Pons (tissue), 1 donor: ENCODE measurements at regions not wholly inside any gene's neighbourhood (a gene's known extent, or its start where the extent isn't known, plus 50 kb on each side); places are given as distances from the start of the nearest gene placed in this dataset.

Experiments
- DNase-seq: peaks from one replicate; pipeline ENCODE4 v3.0.0-alpha.2; 2016; ENCODE audit warnings: low spot score

GRCh38 chr12:94062796-94063635 is 85.4 kb upstream of the PLXNC1 start:
- DNase-seq, result no peak

DNA sequence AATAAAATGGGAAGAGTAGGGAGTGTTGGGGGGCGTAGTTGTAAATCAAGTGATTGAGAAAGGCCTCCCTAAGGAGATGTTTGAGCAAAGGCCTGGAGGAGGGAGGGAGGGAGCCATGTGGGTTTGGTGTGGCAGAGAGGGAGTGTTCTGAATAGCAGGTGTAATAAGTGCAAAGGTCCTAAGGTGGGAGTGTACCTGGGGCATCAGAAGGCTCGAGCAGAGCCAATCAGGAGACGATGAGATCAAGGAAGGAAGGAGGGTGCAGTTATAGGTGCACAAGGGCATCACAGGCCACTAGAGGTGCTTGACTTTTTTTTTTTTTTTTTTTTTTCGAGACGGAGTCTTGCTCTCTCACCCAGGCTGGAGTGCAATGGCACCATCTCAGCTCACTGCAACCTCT is 77.9 kb upstream of the PLXNC1 start:
- no peak for DNase-seq

DNA sequence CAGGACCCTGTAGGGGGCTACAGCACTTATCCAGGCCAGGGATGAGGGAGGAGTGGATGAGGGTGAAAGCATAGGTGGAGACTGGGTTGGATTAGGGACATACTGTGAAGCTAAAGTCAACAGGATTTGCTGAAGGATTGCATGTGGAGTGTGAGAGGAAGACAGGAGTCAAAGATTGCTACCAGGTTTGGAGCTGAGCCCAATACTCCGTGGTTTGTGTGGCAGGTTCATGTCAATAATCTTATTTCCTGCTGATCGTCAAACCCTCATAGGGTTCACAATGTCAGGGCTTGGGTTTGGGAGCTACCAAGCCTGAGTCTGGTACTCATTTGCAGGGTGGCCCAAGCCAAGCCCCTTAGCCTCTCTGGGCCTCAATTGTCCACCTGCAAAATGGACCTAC is 77.1 kb upstream of the PLXNC1 start:
- DNase-seq, result no peak

DNA sequence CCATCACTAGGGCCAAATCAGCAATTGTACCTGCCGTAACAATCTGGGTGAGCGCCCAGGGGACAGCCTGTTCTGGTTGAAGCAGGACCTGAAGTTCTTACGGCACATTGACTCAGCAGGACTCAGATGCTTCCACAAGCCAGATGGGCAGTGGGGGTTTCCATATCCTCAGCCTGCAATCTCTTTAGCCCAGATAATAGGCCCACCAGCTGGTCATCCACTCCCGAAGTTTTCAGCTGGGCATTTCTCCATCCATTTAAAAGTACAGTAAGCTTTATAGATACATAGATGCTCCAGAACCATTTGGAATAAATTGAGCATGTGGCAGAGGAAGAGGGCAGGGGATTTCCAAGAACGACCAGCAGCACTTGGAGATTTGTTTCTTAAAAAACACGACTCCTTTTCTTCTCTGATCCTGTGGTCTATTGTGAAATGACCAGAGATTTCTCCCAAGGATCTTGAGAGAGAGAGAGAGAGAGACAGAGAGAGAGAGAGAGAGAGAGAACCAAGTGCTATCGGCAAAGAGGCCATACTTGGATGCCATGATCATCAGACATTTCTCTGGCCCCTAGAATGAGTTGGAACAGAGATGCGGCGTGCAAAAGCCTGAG is 74.8 kb upstream of the PLXNC1 start:
- DNase-seq, result no peak

DNA sequence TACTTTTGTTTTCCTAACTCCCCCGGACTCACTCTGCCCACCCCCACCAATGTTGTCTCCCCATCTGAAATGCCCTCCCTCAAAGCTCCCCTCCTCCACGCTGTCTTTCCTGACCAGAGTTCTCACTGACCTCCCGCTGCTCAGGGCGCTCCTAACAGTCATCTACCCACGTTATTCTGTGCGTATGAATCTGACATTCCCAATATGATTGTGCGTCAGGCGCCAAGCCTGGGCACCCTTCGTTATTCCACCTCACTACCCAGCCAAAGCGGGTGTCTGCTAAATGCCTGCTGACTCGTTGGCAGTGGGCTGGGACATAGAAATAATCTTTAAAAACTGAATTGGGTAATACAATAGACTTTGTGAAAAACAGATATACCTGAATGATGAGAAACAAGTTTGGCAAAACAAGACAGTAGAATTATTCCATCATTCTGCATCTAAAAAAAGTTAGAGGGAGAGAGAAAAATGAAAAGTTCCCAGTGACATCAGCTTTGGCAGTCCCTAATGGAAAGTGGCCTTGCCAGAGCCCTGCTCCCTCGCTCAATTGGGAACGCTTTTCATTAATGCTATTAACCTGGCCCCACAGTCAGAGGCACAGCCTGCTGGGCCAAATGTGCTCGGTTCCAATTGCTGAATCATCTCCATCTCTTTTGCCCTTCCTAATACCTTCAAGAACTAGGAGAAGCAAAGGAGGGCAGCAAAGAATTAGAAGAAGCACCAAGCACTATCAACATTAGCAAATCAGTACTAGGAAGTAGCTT is 74.0 kb upstream of the PLXNC1 start:
- DNase-seq, result peak; percentile 46

DNA sequence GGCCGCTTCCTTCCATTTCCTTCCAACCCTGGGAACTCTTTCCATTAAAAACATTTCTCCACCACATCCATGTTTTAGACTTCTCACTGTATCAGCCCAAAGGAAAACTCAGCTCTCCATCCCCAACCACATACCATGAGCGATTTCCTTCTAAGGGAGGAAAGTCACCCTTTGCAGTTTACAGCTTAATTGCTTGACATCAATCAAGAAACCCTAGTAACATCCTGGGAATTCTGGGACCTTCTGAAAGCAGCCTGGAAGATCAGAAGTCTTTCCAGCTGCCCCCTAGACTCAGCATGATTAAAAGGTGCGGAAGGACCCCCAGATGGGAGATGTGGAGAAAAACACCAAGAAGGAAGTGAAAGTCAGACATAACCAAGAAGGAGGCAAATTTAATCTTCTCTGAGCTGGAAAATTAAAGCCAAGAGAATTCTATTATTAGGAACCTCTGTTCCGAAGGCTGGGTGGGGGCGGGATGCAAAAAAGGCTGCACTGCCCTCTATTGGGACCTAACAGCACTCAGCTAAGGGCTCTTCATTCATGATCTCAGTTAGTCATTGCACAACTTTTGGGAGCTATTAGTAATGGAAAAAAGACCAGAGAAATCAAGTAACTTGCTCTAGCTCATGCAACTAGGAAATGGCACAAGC is 73.3 kb upstream of the PLXNC1 start:
- DNase-seq, result peak; percentile 32

- no peak for DNase-seq
These were observed 71.2 kb upstream of the PLXNC1 start for GRCh38 chr12:94077209-94077608.

DNA sequence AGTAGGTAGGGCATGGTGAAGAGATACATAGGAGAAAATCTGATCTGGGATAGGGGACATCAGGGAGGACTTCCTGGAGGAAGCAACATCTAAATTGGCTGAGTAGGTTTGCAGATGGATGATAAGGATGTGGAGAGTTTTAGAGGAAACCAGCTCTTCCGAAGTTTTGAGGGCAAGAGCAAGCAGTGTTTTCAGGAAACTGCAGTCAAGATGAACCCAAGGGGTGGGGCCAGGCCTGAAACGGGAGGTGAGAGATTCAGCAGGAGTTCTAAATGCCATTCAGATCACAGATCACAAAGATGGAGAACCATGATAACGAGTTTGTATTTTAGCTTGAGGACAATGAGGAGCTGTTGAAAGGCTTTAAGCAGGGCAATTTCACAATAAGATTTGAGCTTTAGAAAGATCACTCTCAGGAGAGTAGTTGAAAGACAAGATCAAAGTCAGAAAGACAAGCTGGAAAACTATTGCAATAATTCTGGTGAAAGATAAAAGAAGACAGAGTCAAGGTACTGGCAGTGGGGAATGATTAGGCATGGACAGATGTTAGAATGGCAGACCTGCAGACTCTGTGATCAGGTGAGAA is 70.1 kb upstream of the PLXNC1 start:
- no peak for DNase-seq

DNA sequence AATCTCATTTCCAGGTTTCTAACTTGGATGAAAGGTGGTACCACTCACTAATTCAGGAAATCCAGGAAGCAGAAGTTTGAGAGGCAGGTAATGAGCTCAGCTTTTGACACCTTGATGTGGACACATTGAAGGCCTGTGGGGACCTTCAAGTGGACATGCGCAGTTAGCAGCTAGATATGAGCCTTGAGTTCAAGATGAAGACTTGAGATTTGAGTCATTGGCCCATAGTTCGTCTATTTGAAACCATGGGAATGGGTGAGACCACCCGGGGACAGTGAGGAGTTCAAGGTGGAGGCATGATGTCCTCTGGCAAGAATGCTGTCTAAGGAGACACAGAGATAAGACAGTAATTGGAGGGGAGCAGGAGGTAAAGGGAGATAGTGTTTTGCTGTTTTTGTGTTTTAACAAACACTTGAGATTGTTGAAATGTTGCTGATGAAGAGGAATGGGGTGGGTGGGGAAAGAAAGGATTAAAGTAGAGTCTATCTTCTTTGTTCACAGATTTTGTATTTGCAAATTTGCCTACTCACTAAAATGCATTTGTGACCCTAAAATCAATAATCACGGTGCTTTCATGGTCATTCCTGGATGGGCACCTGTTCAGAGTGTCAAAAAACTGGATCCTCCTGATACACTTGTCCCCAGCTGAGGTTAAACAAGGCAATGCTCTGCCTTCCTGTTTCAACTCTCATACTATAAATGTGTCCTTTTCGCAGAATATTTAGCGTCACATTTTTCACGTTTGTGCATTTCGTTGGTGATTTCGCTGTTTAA is 69.5 kb upstream of the PLXNC1 start:
- no peak for DNase-seq

DNA sequence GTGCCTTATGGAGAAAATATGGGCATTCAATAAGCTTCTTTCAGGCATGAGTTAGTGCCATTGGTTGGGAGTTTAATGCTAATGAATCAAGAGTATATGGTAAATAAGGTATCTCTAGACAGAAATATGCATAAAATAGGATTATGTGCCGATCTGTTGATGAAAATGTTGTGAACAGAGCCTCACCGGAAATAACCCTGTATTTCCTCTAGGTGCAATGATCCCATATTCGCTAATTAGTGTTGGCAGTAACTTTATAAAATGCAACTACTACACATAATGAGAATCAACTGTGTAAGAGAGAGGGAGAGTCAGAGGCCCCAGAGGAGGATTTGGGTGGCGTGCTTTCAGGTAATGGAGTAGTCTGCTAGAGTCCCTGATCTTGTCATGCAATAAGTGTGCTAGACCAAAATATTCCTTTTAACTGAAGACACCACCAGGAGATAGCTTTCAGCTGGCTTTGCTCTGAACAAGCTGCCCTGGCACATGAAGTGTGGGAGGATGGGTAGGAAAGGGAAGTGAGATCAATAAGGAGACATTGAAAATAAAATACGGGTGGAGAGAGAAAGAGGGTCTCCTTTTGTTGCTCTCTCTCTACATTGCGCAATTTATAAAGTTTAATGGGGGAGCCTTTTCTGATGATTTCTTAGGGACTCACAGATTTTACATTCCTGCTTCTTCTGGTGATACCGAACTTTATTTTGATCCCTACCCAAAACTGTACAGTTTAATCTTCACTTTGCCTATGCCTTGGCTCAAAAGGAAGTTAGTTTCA is 68.6 kb upstream of the PLXNC1 start:
- no peak for DNase-seq

- no peak for DNase-seq
These were observed 67.9 kb upstream of the PLXNC1 start for GRCh38 chr12:94080341-94081009.

DNA sequence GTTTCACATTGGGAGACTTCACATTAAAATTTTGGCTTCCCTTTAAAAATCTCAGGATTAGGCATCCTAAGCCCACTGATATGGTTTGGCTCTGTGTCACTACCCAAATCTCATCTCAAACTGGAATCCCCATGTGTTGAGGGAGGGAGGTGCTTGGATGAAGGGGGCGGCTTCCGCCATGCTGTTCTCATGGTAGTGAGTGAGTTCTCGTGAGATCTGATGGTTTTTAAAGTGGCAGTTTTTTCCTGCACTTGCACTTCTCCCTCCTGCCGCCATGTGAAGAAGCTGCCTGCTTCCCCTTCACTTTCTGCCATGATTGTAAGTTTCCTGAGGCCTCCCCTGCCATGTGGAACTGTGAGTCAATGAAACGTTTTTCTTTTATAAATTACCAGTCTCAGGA is 65.7 kb upstream of the PLXNC1 start:
- DNase-seq, result no peak

DNA sequence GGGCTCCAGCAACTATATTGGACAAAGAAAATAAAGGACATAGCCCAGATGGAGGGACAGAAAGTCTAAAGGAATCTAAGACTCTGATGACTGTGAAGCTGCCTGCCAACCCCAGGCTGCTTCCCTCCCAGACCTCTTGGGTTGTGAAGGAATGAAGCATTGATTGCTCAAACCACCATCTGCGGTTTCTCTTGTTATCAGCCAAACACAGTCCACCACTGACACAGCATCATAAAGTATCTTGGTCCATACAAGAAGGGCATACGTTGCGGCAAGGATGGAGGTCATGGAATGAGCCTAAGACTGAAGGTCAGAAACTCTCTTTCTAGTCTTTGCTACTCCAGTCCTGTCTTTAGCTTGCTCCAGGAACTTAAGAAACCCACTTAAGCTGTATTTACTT is 58.5 kb upstream of the PLXNC1 start:
- no peak for DNase-seq

DNA sequence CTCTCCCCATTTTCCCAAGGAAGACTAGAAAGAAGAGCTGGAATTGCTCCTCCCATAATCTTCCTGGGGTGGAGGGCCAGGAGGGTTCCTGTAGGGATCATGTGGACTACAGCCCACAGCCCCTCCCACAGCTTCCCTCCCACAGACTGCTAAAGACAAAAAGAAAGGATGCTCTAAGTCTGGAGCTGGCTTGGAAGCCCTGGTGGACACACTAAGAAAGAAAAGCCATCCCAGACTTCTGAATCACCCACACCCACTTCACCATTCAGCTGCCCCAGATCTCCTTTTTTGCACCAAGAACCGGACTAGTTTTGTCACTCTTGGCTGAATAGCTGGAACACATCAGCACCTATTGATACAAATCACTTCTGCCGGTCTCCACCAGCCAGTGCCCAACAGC is 56.8 kb upstream of the PLXNC1 start:
- no peak for DNase-seq

DNA sequence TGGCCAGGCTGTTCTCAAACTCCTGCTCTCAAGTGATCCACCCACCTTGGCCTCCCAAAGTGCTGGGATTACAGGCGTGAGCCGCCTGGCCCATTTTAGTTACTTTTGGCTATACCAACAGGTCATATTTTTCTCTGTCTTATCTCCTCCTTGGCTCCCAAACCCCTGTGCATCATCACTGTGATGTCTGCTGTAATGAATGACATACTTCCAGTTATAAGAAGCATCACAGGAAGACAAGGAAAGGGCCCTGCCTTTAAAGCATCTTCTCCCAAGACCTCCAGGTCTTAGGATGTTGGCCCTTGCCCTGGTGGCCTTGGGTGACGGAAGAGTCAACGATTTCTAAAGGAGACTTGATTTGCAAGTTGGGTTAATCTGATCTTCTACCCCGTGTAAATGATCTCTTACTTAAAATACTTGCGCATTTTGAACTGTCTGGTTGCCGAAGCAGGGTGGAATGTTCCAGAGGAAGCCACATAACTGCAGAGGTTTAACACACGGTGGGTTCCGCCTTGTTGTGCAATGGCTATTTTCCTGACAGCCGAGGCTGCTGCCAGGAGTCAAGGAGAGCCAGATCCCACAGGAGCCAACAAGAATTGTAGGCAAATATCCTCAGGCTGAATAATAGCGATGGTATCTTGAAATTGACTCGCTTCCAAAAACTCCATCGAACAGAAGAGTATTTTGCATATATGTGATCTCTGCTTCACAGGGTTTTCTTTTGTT is 55.7 kb upstream of the PLXNC1 start:
- DNase-seq, result no peak

DNA sequence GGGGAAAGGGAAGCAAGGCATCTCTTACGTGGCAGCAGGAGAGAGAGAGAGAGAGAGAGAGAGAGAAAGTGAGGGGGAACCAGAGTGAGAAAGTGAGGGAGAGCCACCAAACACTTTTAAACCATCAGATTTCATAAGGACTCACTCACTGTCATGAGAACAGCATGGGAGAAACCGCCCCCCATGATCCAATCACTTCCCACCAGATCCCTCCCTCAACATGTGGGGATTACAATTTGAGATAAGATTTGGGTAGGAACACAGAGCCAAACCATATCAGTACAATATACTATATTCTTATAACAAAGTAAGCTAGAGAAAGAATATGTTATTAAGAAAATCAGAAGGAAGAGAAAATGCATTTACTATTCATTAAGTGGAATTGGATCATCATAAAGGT is 53.7 kb upstream of the PLXNC1 start:
- no peak for DNase-seq

DNA sequence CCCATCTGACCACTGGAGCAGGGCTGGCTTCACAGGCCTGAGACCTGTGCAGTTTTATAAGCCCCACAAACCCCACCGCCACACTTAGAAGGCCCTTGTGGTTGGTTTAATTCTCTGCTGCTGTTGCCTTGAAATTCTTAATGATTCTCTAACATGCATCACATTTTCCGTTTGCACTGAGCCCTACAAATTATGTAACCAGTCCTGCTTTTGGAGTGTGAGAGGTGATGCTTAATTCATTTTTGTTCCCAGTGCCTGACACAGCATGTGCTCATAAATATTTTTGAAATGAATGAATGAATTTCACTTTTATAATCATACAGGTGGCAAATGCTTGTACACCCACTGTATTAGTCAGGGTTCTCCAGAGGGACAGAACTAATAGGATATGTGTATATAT is 52.8 kb upstream of the PLXNC1 start:
- no peak for DNase-seq

- DNase-seq, result no peak
These were observed 49.9 kb upstream of the PLXNC1 start for GRCh38 chr12:94098466-94098865.
